Trophoblast cell (in vitro differentiated cells and primary cell): ENCODE measurements at regions not wholly inside any gene's neighbourhood (a gene's known extent, or its start where the extent isn't known, plus 50 kb on each side); places are given as distances from the start of the nearest gene placed in this dataset.
"Not testable (repeated sequence)": the region's sequence is repeated elsewhere in the genome, so short reads cannot be mapped to it uniquely, and the experiment has no call there.

Experiments
- DNase-seq, 2 donors: peaks; one replicate each; pipeline ENCODE4 v3.0.0-alpha.2; 2016
- H2AFZ ChIP-seq: 2 replicates; pipeline ENCODE4 v1.6.1; 2013; ENCODE audit warnings: low read length, moderate library complexity, mild to moderate bottlenecking; ENCODE audit not compliant: insufficient read depth, poor library complexity
- H2AK5ac ChIP-seq: 2 replicates; pipeline ENCODE4 v1.6.1; 2013; ENCODE audit warnings: mild to moderate bottlenecking, low read length
- H2BK120ac ChIP-seq: 2 replicates; pipeline ENCODE4 v1.6.1; 2013; ENCODE audit warnings: low read length, mild to moderate bottlenecking, moderate library complexity; ENCODE audit not compliant: insufficient read depth, poor library complexity
- H2BK12ac ChIP-seq: 2 replicates; pipeline ENCODE4 v1.6.1; 2013; ENCODE audit warnings: mild to moderate bottlenecking, low read length, moderate library complexity
- H2BK5ac ChIP-seq: 2 replicates; pipeline ENCODE4 v1.6.1; 2013; ENCODE audit warnings: low read length, low read depth, moderate library complexity, mild to moderate bottlenecking; ENCODE audit not compliant: poor library complexity
- H3K14ac ChIP-seq: 2 replicates; pipeline ENCODE4 v1.6.1; 2013; ENCODE audit warnings: mild to moderate bottlenecking, low read length
- H3K18ac ChIP-seq: 2 replicates; pipeline ENCODE4 v1.6.1; 2013; ENCODE audit warnings: mild to moderate bottlenecking, low read length
- H3K23ac ChIP-seq: 2 replicates; pipeline ENCODE4 v1.6.1; 2013; ENCODE audit warnings: low read length
- H3K27ac ChIP-seq: 2 replicates; pipeline ENCODE4 v1.5.1; 2013; ENCODE audit warnings: low read depth, mild to moderate bottlenecking, inconsistent platforms, low read length, moderate library complexity
- H3K27me3 ChIP-seq: 2 replicates; pipeline ENCODE4 v1.6.1; 2013; ENCODE audit warnings: inconsistent platforms, mild to moderate bottlenecking, low read length, moderate library complexity; ENCODE audit not compliant: insufficient read depth
- H3K36me3 ChIP-seq, 2 experiments: 1 replicate in 1 of 2; 2 replicates in 1 of 2; pipeline ENCODE4 v1.6.1; 2013; ENCODE audit warnings: low read length in 2 of 2, mild to moderate bottlenecking in 2 of 2, moderate library complexity in 1 of 2; ENCODE audit not compliant: insufficient read depth in 2 of 2, control insufficient read depth in 1 of 2
- H3K4ac ChIP-seq: 2 replicates; pipeline ENCODE4 v1.6.1; 2013; ENCODE audit warnings: low read depth, mild to moderate bottlenecking, low read length, moderate library complexity
- H3K4me1 ChIP-seq, 2 experiments: 1 replicate in 1 of 2; 2 replicates in 1 of 2; pipeline ENCODE4 v1.6.1; 2013; ENCODE audit warnings: low read length in 2 of 2, mild to moderate bottlenecking in 2 of 2, moderate library complexity in 1 of 2; ENCODE audit not compliant: insufficient read depth in 2 of 2, control insufficient read depth in 1 of 2
- H3K4me2 ChIP-seq: 2 replicates; pipeline ENCODE4 v1.6.1; 2013; ENCODE audit warnings: inconsistent platforms, mild to moderate bottlenecking, low read length, moderate library complexity
- H3K4me3 ChIP-seq: 2 replicates; pipeline ENCODE4 v1.5.1; 2013; ENCODE audit warnings: mild to moderate bottlenecking, low read depth, low read length, inconsistent platforms
- H3K79me1 ChIP-seq: one replicate; pipeline ENCODE4 v1.6.1; 2013; ENCODE audit warnings: low read length
- H3K79me2 ChIP-seq: 2 replicates; pipeline ENCODE4 v1.6.1; 2013; ENCODE audit warnings: low read length, mild to moderate bottlenecking; ENCODE audit not compliant: control insufficient read depth, insufficient read depth, poor library complexity
- H3K9ac ChIP-seq: 2 replicates; pipeline ENCODE4 v1.6.1; 2013; ENCODE audit warnings: mild to moderate bottlenecking, low read length
- H3K9me3 ChIP-seq: 2 replicates; pipeline ENCODE4 v1.6.1; 2013; ENCODE audit warnings: low read depth, mild to moderate bottlenecking, control low read depth, inconsistent platforms, low read length; ENCODE audit not compliant: insufficient read depth
- H4K12ac ChIP-seq: 2 replicates; pipeline ENCODE4 v1.6.1; 2013; ENCODE audit warnings: low read depth, mild to moderate bottlenecking, low read length, moderate library complexity
- H4K8ac ChIP-seq: 2 replicates; pipeline ENCODE4 v1.6.1; 2013; ENCODE audit warnings: low read depth, mild to moderate bottlenecking, low read length, moderate library complexity
- H4K91ac ChIP-seq: one replicate; pipeline ENCODE4 v1.6.1; 2013; ENCODE audit warnings: low read depth, mild to moderate bottlenecking, low read length, moderate library complexity
- WGBS: extraction: QIAGEN DNeasy Blood & Tissue Kit; methylation state at CpG from one replicate; pipeline ENCODE4 v1.1.7; 2013; ENCODE audit warnings: missing lambda C conversion rate; ENCODE audit not compliant: insufficient read length, insufficient coverage; ENCODE audit errors: extremely low coverage; 5-methylcytosine and 5-hydroxymethylcytosine counted together

DNA sequence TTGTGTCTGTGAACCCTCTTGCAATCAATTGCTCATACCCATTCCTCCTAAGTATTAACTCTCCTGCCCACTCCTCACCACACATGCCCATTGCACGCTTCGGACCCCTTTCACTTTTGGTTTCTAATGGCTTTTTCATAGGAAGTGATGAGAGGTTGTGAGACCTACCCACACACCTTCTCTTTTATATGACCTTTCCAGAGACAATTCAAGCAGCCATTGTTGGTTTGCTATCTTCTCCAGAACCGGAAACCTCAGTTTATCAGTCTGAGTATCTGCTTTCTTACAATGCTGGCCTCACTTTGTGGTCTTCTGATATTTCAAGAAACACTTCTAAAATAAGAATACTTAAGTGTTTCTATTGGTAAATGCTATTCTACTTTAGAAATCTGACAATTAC lies 1550.8 kb upstream of the SLC10A2 start:
- H3K27ac ChIP-seq: no peak overlapping the region
- H3K9ac ChIP-seq: no peak overlapping the region
- H3K36me3 ChIP-seq: no peaks in the 10 kb centered on the region
- H4K12ac ChIP-seq: no peak overlapping the region
- no peak overlapping the region for H3K14ac ChIP-seq
- H4K91ac ChIP-seq: no peak overlapping the region
- no peak overlapping the region for H2BK12ac ChIP-seq
- no peaks in the 10 kb centered on the region for H3K79me2 ChIP-seq
- WGBS: no CpG with 5 or more reads among the region's 3 CpGs
- no peak overlapping the region for H3K4me3 ChIP-seq
- H4K8ac ChIP-seq: no peak overlapping the region
- DNase-seq: no peak
- H3K27me3 ChIP-seq: no peaks in the 10 kb centered on the region
- no peak overlapping the region for H3K4me2 ChIP-seq
- no peaks in the 10 kb centered on the region for H3K4me1 ChIP-seq
- H2BK120ac ChIP-seq: no peak overlapping the region
- no peak overlapping the region for H2AK5ac ChIP-seq
- no peak overlapping the region for H3K23ac ChIP-seq
- H3K9me3 ChIP-seq: peaks cover 2% of the 10 kb centered on the region
- H2BK5ac ChIP-seq: no peak overlapping the region
- H3K18ac ChIP-seq: no peak overlapping the region
- no peaks in the 10 kb centered on the region for H3K79me1 ChIP-seq
- H2AFZ ChIP-seq: no peak overlapping the region
- no peak overlapping the region for H3K4ac ChIP-seq

- no peak for DNase-seq
- Histone ChIP-seq H3K4me2 (no peak overlapping the region), H3K27me3 (no peaks in the 10 kb centered on the region), H3K4ac (no peak overlapping the region), H3K14ac (no peak overlapping the region), H2AK5ac (no peak overlapping the region), H2BK120ac (no peak overlapping the region), H3K9ac (no peak overlapping the region), H3K9me3 (peaks cover 2% of the 10 kb centered on the region), H3K79me2 (no peaks in the 10 kb centered on the region), H3K23ac (no peak overlapping the region), H2BK12ac (no peak overlapping the region), H3K18ac (no peak overlapping the region), H3K79me1 (no peaks in the 10 kb centered on the region), H3K27ac (no peak overlapping the region), H3K4me1 (no peaks in the 10 kb centered on the region), H2AFZ (no peak overlapping the region), H4K12ac (no peak overlapping the region), H4K91ac (no peak overlapping the region), H3K4me3 (no peak overlapping the region), H3K36me3 (no peaks in the 10 kb centered on the region), H4K8ac (no peak overlapping the region), H2BK5ac (no peak overlapping the region)
- no CpG with 5 or more reads among the region's 7 CpGs for WGBS
Measured at GRCh38 chr13:104614361-104615145, 1548.3 kb upstream of the SLC10A2 start.

DNA sequence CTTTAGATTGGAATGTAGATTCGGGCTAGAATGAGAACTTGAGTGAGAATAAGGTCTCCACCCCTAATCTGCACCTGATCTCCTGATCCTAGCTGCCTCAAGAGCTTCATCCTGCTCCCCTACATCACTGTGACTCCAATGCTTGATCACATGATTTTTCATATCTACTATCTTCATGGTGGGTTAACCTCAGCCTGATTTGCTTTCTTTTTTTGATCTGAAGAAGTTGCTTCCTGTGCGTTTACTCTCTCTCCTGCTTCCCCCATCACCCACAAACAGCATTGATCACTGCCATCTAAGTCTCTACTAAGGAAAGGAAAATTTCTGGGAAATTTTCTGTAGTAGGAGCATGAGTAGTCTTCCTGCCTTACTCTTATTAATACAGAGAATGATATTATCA lies 1542.1 kb upstream of the SLC10A2 start:
- Histone ChIP-seq H3K4ac (no peak overlapping the region), H2AK5ac (no peak overlapping the region), H4K8ac (no peak overlapping the region), H3K14ac (no peak overlapping the region), H3K27me3 (no peaks in the 10 kb centered on the region), H3K4me3 (no peak overlapping the region), H4K12ac (no peak overlapping the region), H3K4me1 (no peaks in the 10 kb centered on the region), H3K9me3 (no peaks in the 10 kb centered on the region), H3K9ac (no peak overlapping the region), H2AFZ (no peak overlapping the region), H2BK5ac (no peak overlapping the region), H3K36me3 (no peaks in the 10 kb centered on the region), H3K79me2 (no peaks in the 10 kb centered on the region), H3K18ac (no peak overlapping the region), H2BK12ac (no peak overlapping the region), H4K91ac (no peak overlapping the region), H3K4me2 (no peak overlapping the region), H3K27ac (no peak overlapping the region), H3K79me1 (no peaks in the 10 kb centered on the region), H3K23ac (no peak overlapping the region), H2BK120ac (no peak overlapping the region)
- no peak for DNase-seq
- no CpG with 5 or more reads among the region's 2 CpGs for WGBS

DNA sequence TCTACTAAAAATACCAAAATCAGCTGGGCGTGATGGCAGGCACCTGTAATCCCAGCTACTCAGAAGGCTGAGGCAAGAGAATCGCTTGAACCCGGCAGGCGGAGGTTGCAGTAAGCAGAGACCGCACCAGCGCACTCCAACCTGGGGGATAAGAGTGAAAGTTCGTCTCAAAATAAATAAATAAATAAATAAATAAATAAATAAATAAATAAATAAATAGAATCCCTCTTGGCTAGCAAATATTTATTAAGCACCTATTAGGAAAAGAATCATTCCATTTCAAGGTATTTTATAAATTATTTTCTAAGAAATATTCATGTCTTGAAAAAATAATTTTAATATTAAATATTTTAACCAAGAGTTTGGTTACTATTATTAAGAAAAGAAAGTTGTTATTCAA lies 1539.2 kb upstream of the SLC10A2 start:
- H2BK12ac ChIP-seq, H3K23ac ChIP-seq, DNase-seq, H3K14ac ChIP-seq, H3K27ac ChIP-seq, H3K4me1 ChIP-seq, H2AFZ ChIP-seq, H2AK5ac ChIP-seq, H3K36me3 ChIP-seq, H2BK5ac ChIP-seq, H3K4ac ChIP-seq, H3K18ac ChIP-seq, H3K79me1 ChIP-seq, H4K8ac ChIP-seq, H3K4me2 ChIP-seq, H3K27me3 ChIP-seq, H4K91ac ChIP-seq, H4K12ac ChIP-seq, H2BK120ac ChIP-seq, H3K4me3 ChIP-seq, H3K9ac ChIP-seq, H3K9me3 ChIP-seq, H3K79me2 ChIP-seq: not testable (repeated sequence)
- no CpG with 5 or more reads among the region's 7 CpGs for WGBS
